HG03342 (cell line): ENCODE measurements at regions not wholly inside any gene's neighbourhood (a gene's known extent, or its start where the extent isn't known, plus 50 kb on each side); places are given as distances from the start of the nearest gene placed in this dataset.

Source experiments
- ATAC-seq: cut with Tn5 transposase; IDR thresholded peaks from one replicate; pipeline ENCODE4 v1.9.1; 2021; ENCODE audit warnings: mild to moderate bottlenecking, moderate library complexity; ENCODE audit not compliant: unreplicated experiment

GRCh38 chr2:150167711-150168110, 319.8 kb downstream of the RND3 start:
- ATAC-seq, result peak; percentile 99

- ATAC-seq, result no peak
Observed at GRCh38 chr2:150166313-150167051, 321.0 kb downstream of the RND3 start.

- ATAC-seq, result no peak
Observed at GRCh38 chr2:150165988-150166312, 321.5 kb downstream of the RND3 start.

GRCh38 chr2:150165442-150165841, 322.0 kb downstream of the RND3 start:
- no peak for ATAC-seq

- no peak for ATAC-seq
Observed at GRCh38 chr2:150162241-150162942, 325.1 kb downstream of the RND3 start.

- ATAC-seq, result no peak
Observed at GRCh38 chr2:150160058-150160457, 327.4 kb downstream of the RND3 start.

GRCh38 chr2:150159300-150159699, 328.2 kb downstream of the RND3 start:
- ATAC-seq, result no peak

GRCh38 chr2:150156876-150157275, 330.6 kb downstream of the RND3 start:
- ATAC-seq, result no peak

GRCh38 chr2:150156415-150156814, 331.1 kb downstream of the RND3 start:
- no peak for ATAC-seq

- ATAC-seq, result no peak
Observed at GRCh38 chr2:150154308-150154797, 333.1 kb downstream of the RND3 start.

GRCh38 chr2:150153646-150154307, 333.7 kb downstream of the RND3 start:
- no peak for ATAC-seq

- no peak for ATAC-seq
Observed at GRCh38 chr2:150152230-150152629, 335.2 kb downstream of the RND3 start.

GRCh38 chr2:150150144-150150543, 337.3 kb downstream of the RND3 start:
- ATAC-seq, result no peak

- no peak for ATAC-seq
Observed at GRCh38 chr2:150147889-150148683, 339.4 kb downstream of the RND3 start.

GRCh38 chr2:150146879-150147278, 340.6 kb downstream of the RND3 start:
- ATAC-seq, result no peak

GRCh38 chr2:150145299-150145692, 342.2 kb downstream of the RND3 start:
- no peak for ATAC-seq

- ATAC-seq, result no peak
Observed at GRCh38 chr2:150144546-150145298, 342.7 kb downstream of the RND3 start.

GRCh38 chr2:150143087-150143536, 344.4 kb downstream of the RND3 start:
- ATAC-seq, result no peak

GRCh38 chr2:150142561-150142960, 344.9 kb downstream of the RND3 start:
- no peak for ATAC-seq
